Neural cell (in vitro differentiated cells): ENCODE measurements at regions not wholly inside any gene's neighbourhood (a gene's known extent, or its start where the extent isn't known, plus 50 kb on each side); places are given as distances from the start of the nearest gene placed in this dataset.
A peak's percentile ranks its signal among the peaks of the same experiment; 100 is the strongest.

Source experiments
- H2AFZ ChIP-seq: fragments of 200-600, 300-800 bp; sonication (generic), shearing (Covaris generic); 2 replicates; pipeline ENCODE4 v1.6.0; 2014; ENCODE audit warnings: low read depth, mild to moderate bottlenecking, antibody characterized with exemption, low read length, moderate library complexity
- H3F3A ChIP-seq: fragments of 200-600 bp; shearing (Covaris generic); 2 replicates; pipeline ENCODE4 v1.6.1; 2016; ENCODE audit warnings: mild to moderate bottlenecking, moderate library complexity, mixed read lengths, antibody characterized with exemption, low read length; ENCODE audit not compliant: insufficient read depth, poor library complexity, severe bottlenecking
- H3K27ac ChIP-seq: fragments of 200-600, 300-800 bp; sonication (generic), shearing (Covaris generic); 2 replicates; pipeline ENCODE4 v1.5.1; 2014; ENCODE audit warnings: mild to moderate bottlenecking, low read length, moderate library complexity
- H3K27me3 ChIP-seq: fragments of 300-800, 200-600 bp; sonication (generic), shearing (Covaris generic); 2 replicates; pipeline ENCODE4 v1.6.0; 2014; ENCODE audit warnings: mild to moderate bottlenecking, low read depth, low read length, moderate library complexity; ENCODE audit not compliant: insufficient read depth
- H3K36me3 ChIP-seq: fragments of 300-800, 200-600 bp; sonication (generic), shearing (Covaris generic); 2 replicates; pipeline ENCODE4 v1.5.1; 2014; ENCODE audit warnings: mild to moderate bottlenecking, antibody characterized with exemption, low read length, moderate library complexity; ENCODE audit not compliant: insufficient read depth
- H3K4me2 ChIP-seq: fragments of 300-800, 200-600 bp; sonication (generic), shearing (Covaris generic); 2 replicates; pipeline ENCODE4 v1.6.0; 2014; ENCODE audit warnings: mild to moderate bottlenecking, low read length
- H3K4me3 ChIP-seq: fragments of 300-800, 200-600 bp; sonication (generic), shearing (Covaris generic); 2 replicates; pipeline ENCODE4 v1.5.1; 2014; ENCODE audit warnings: mild to moderate bottlenecking, low read length, moderate library complexity
- H3K79me2 ChIP-seq: fragments of 200-600 bp; shearing (Covaris generic); replicated peaks from 2 replicates; pipeline ENCODE4 v1.6.0; 2014; ENCODE audit warnings: mild to moderate bottlenecking, low read length, moderate library complexity; ENCODE audit not compliant: insufficient read depth
- H3K9ac ChIP-seq: fragments of 300-800, 200-600 bp; sonication (generic), shearing (Covaris generic); 2 replicates; pipeline ENCODE4 v1.6.1; 2016; ENCODE audit warnings: mild to moderate bottlenecking, low read length, mixed read lengths
- H3K9me2 ChIP-seq: fragments of 200-600 bp; shearing (Covaris generic); 2 replicates; pipeline ENCODE4 v1.6.1; 2016; ENCODE audit warnings: mild to moderate bottlenecking, low read length, mixed read lengths; ENCODE audit not compliant: insufficient read depth
- H3K9me3 ChIP-seq: fragments of 200-600, 300-800 bp; sonication (generic), shearing (Covaris generic); 2 replicates; pipeline ENCODE4 v1.6.1; 2016; ENCODE audit warnings: mild to moderate bottlenecking, mixed run types, low read length, moderate library complexity, mixed read lengths
- H4K20me1 ChIP-seq: fragments of 200-600 bp; shearing (Covaris generic); 2 replicates; pipeline ENCODE4 v1.6.1; 2016; ENCODE audit warnings: mild to moderate bottlenecking, mixed run types; ENCODE audit not compliant: insufficient read depth
- CTCF ChIP-seq: fragments of 450-650 bp; IDR thresholded peaks from 2 replicates; pipeline ENCODE4 v1.5.1; 2014; ENCODE audit warnings: antibody characterized with exemption, mild to moderate bottlenecking, moderate library complexity; ENCODE audit not compliant: poor library complexity, severe bottlenecking
- EP300 ChIP-seq: fragments of 450-650 bp; conservative IDR thresholded peaks from 2 replicates; pipeline ENCODE4 v1.6.1; 2014; ENCODE audit warnings: antibody characterized with exemption, mild to moderate bottlenecking, moderate library complexity; ENCODE audit not compliant: poor library complexity, severe bottlenecking
- EZH2 ChIP-seq: fragments of 200-600, 300-800 bp; shearing (Covaris generic), sonication (generic); IDR thresholded peaks from 2 replicates; pipeline ENCODE4 v1.6.1; 2014; ENCODE audit warnings: antibody characterized with exemption, low read length, borderline replicate concordance, mild to moderate bottlenecking; ENCODE audit not compliant: insufficient read depth, poor library complexity, severe bottlenecking
- MXI1 ChIP-seq: fragments of 450-650 bp; conservative IDR thresholded peaks from 2 replicates; pipeline ENCODE4 v1.6.1; 2014; ENCODE audit warnings: antibody characterized with exemption, mild to moderate bottlenecking; ENCODE audit not compliant: poor library complexity, severe bottlenecking
- POLR2AphosphoS5 ChIP-seq: IDR thresholded peaks from 2 replicates; pipeline ENCODE4 v1.6.1; 2012
- RAD21 ChIP-seq: fragments of 450-650 bp; conservative IDR thresholded peaks from 2 replicates; pipeline ENCODE4 v1.6.1; 2014; ENCODE audit warnings: antibody characterized with exemption, mild to moderate bottlenecking, moderate library complexity
- REST ChIP-seq: IDR thresholded peaks from 2 replicates; pipeline ENCODE4 v1.6.1; 2012; ENCODE audit warnings: borderline replicate concordance
- SMC3 ChIP-seq: fragments of 450-650 bp; conservative IDR thresholded peaks from 2 replicates; pipeline ENCODE4 v1.6.1; 2014; ENCODE audit warnings: antibody characterized with exemption, mild to moderate bottlenecking, moderate library complexity; ENCODE audit not compliant: poor library complexity
- TAF1 ChIP-seq: IDR thresholded peaks from 2 replicates; pipeline ENCODE4 v1.6.1; 2012; ENCODE audit warnings: low read depth

- Histone ChIP-seq H3F3A (no peaks in the 10 kb centered on the region), H3K27ac (no peak overlapping the region), H3K4me3 (no peak overlapping the region), H3K36me3 (no peaks in the 10 kb centered on the region), H2AFZ (no peak overlapping the region), H3K27me3 (no peaks in the 10 kb centered on the region), H3K9me2 (no peaks in the 10 kb centered on the region), H3K9ac (no peak overlapping the region), H3K4me2 (no peak overlapping the region), H4K20me1 (no peaks in the 10 kb centered on the region), H3K79me2 (no peaks in the 10 kb centered on the region), H3K9me3 (no peaks in the 10 kb centered on the region)
- TF ChIP-seq EZH2 (no peak), TAF1 (no peak), SMC3 (no peak), CTCF (no peak), EP300 (peak; percentile 100), MXI1 (no peak), POLR2AphosphoS5 (peak; percentile 99), REST (peak; percentile 68), RAD21 (peak; percentile 29)
These were observed 1528.2 kb downstream of the RAPGEF2 start for GRCh38 chr4:160631044-160631443.

- Histone ChIP-seq H2AFZ (no peak overlapping the region), H3K27me3 (no peaks in the 10 kb centered on the region), H3K9me3 (no peaks in the 10 kb centered on the region), H3K9ac (no peak overlapping the region), H3K27ac (no peak overlapping the region), H3F3A (no peaks in the 10 kb centered on the region), H3K4me3 (no peak overlapping the region), H3K9me2 (no peaks in the 10 kb centered on the region), H3K4me2 (no peak overlapping the region), H4K20me1 (no peaks in the 10 kb centered on the region), H3K36me3 (no peaks in the 10 kb centered on the region), H3K79me2 (no peaks in the 10 kb centered on the region)
- no peak for TF ChIP-seq EZH2
- no peak for TF ChIP-seq CTCF
- TF ChIP-seq TAF1: no peak
- TF ChIP-seq MXI1: no peak
- no peak for TF ChIP-seq SMC3
- no peak for TF ChIP-seq EP300
- TF ChIP-seq RAD21: no peak
- no peak for TF ChIP-seq POLR2AphosphoS5
- no peak for TF ChIP-seq REST
These were observed 1511.0 kb downstream of the FSTL5 start for GRCh38 chr4:160652790-160653189.
